HG02763 (cell line): ENCODE measurements at regions not wholly inside any gene's neighbourhood (a gene's known extent, or its start where the extent isn't known, plus 50 kb on each side); places are given as distances from the start of the nearest gene placed in this dataset.

Source experiments
- ATAC-seq: cut with Tn5 transposase; IDR thresholded peaks from one replicate; pipeline ENCODE4 v1.9.1; 2021; ENCODE audit warnings: mild to moderate bottlenecking, moderate library complexity; ENCODE audit not compliant: unreplicated experiment

DNA sequence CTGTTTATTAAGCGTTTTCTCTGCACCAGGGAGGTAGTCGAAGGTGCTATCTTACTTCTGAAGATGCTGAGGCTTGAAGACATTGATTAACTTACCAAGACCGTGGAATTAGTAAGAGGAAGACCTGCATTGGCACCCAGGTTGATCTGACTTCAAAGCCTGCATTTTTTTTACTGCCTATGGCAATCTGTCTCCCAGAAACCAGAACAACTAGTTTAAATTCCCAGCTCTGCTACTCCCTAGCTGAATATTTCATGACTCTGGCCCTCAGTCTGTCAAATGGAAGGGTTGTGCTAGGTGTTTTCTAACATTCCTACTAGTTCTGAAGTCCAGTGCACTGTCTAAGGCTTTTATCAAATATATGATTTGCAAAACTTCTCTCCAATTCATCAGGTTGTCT lies 52.0 kb upstream of the GRAMD1B start:
- no peak for ATAC-seq

DNA sequence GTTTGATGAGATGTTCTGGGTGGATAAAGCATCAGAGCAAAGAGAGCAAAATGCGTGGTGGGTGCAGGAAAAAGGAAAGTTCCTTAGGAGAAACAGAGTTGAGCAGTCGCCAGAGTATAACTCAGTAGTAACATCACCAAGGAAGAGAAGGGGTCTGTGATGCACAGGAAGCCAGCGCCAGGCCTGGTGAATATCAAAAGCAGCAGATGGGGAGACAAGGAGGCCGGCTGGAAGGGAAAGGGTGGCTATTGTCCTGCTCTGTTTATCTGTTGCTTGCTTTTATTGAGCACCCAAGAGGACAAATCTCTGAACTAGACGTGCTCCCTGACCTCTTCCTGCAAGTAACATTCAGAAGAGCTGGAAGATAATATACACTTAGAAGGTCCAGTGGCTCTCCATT lies 52.7 kb upstream of the GRAMD1B start:
- no peak for ATAC-seq

DNA sequence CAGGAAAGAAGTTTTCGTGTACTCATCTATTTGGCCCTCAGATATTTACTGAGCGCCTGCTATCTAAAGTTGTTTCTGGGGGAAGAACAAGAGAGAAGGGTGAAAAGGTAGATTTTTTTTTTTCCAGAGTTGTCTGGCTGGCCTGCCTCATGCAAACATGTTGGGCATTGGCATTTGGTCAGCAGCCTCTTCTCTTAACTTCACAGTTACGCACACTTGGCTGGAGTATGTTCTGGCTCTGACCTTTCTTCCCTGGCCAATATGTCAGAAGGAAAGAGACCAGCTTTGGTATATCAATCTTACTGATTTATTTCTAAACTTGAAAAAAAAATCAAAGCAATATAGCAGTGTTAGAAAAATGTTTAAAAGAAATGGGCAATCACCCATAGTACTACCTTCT lies 54.2 kb upstream of the GRAMD1B start:
- no peak for ATAC-seq

DNA sequence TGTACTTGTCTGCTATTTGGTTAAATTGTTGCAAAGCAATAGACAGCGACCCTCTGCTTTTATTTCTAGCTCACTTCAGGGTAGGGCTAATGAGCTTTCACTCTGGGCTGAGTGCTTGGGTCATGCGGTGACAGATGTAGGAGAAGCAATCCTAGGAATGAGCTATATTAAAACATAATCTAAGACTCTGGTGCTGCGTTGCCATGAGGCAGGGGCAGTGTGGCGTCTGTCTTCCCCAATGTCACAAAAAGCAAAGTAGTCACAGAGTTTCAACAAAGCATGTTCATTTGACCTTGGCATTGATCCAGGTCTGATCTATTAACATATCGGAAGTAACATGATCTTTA lies 55.5 kb upstream of the GRAMD1B start:
- ATAC-seq, result no peak

DNA sequence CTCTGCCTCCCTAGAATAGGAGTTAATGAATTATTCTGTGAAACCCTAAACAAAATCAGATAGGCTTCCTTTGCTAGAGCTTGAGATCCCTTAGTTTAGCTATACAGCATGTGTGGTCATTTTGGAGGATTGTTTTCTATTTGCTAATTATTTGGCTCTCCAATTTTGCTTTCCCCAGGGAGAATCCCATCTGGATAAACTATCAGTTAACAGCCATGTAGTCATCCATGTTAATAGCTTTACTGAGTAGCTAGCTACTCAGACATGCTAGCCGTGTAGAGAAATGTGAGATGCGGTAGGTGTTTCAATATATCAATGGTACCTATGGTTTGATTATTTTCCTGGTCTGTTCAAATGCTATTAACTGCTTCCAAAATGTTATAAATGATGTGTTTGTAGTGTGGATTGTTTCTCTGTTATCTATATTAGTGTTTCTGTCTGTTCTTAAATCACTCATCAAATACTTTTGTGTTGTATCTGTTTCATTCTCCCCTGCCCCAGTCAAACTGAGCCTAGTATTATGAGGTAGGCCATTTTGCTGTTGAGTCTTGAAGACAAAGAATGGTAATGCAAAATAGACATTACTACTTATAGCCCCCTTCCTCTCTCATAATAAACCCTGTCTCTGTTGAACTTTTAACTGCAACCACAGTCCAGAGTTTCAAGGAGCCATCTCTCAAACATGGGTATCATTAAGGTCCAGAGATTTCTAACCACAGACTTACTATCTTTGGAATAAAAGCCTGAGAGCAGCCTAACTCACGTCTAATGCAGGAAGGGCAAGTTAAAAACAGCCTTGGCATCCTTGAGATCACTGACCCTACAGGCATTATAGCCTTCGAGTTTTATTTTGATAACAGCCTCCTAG lies 56.1 kb upstream of the GRAMD1B start:
- no peak for ATAC-seq

DNA sequence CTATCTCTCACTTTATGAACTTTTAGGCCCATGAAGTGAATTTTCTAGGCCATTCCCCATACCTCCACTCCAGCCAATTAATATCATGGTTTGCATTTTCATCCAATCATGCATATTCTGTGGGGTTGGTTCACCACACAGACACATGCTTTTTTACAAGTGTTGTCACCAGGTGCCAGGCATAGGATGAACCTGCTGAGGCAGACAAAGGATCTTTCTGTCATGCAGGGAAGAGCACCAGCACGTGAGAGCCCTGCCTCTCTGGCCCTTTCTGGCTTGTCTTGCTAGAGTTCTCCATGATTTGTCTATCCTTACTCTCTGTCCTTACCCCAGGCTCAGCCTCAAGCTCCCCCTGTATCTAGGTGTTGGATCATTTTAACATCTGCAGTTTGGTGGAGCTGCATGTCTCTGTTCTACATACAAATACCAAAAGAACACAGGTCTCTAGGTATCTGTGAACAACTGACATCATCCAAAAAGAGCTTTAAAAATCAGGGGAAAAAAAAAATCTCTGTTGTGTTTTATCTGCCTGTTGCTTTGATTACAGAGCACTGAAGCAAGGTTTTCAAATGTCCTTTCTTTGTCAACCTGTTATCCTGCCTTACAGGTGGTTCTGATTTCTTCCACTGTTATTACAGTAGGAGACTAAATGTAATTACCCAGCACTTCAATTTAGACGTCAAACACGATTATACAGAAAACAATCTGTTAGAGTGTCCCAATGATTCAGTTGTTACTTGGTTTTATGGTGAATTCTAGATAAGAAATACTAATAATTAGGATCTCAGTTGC lies 58.4 kb upstream of the GRAMD1B start:
- no peak for ATAC-seq

DNA sequence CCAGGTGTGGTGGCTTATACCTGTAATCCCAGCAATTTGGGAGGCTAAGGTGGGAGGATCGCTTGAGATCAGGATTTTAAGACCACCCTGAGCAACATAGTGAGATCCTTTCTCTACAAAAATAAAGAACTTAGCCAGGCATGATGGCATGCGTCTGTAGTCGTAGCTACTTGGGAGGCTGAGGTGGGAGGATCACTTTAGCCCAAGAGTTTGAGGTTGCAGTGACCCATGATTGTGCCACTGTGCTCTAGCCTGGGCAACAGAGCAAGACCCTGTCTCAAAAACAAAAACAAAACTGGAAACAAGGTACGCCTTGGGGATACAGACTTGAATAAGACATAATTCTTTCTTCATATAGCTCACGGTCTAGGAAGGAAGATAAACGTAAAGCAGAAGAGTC lies 63.1 kb upstream of the GRAMD1B start:
- ATAC-seq, result no peak

DNA sequence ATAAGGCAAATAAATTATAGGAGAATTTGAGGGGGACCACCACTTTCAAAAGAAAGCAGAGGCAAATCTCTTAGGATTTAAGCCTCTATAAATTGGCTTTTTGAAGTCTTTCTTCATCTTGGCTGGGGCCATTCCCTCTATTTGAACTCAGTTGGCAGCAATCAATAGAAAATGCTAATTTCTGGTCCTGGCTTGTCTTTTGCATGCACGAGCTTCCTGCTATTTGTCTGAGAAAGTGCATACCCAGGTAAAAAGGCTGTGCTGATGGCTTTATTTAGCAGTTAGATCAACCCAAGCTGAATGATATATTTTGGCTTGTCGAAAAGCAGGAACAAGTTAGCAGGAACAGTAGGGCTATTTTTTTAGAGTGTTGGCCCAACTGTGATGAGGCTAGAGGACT lies 64.1 kb upstream of the GRAMD1B start:
- ATAC-seq, result no peak

DNA sequence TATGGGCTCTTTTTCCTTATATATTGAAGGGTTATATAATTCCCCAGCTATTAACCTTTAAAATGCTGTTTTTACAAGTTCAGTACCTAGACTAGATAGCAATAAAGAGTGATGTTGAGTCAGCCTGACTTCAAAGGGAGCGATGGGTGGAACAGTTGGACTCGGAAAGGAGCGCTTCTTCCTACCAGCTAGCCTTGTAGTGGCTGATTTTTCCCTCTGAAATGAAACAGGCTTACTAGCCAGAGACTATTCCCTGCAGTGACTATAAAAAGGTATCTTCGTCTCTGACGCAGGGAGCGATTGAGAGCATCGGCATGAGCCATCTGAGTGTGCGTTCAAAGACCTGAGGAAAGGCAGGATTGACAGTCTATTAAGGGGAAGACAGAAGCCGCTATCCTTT lies 66.0 kb upstream of the GRAMD1B start:
- ATAC-seq, result no peak

DNA sequence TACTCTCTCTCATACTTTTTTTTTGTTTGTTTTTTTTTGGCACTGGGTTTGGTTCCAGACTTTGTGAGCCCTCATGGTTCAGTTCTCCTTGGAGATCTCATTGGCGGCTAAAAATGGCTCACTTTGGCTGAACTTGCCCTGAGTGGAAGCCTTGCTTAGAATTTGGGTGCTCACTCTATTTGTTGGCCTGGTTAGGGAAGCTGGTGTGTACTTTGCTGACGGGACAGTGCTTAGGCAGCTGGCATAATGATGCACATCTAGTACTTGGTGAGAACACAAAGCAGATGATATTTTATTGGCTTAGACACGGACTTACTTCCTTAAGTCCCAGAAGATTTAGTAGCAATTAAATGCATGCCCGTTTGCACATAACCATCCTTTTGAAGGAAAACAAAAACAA lies 66.5 kb upstream of the GRAMD1B start:
- ATAC-seq, result no peak

DNA sequence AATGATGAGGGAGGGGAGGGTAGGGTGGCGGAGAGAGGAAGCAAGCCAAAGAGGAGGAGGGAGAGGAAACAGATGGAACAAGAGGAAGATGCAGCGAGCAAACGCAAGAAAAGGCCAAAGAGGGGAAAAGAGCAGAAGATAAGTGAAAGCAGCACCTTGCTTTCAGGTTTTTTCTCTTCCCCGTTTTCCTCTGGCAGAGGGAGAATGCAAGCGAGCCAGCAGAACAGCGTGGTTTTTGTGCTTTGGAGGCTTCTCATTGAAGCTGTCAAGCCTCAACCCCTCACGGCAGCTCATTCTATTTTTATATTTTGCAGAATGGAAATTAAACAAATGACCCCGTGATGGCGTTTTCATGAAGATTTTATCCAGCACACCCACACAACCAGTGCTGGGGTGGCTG lies 67.1 kb upstream of the GRAMD1B start:
- no peak for ATAC-seq

DNA sequence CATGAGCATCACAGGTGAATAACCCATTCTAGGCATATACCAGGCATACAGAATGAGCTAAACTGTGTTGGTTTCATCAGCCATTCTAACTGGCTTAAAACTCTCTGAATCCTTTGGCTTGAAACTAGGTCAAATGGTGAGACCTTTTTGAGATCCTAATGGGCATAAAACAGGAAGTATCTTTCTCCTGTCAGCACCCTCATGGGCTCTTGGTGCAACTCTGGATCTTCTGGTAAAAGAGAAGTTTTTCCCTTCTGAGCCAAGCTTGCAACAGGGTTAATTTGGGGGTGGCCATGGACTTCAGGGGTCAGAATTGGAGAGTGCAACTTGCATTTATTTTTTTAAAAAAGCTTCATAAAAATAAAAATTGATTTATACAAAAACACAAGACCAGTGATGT lies 67.9 kb upstream of the GRAMD1B start:
- ATAC-seq, result no peak

DNA sequence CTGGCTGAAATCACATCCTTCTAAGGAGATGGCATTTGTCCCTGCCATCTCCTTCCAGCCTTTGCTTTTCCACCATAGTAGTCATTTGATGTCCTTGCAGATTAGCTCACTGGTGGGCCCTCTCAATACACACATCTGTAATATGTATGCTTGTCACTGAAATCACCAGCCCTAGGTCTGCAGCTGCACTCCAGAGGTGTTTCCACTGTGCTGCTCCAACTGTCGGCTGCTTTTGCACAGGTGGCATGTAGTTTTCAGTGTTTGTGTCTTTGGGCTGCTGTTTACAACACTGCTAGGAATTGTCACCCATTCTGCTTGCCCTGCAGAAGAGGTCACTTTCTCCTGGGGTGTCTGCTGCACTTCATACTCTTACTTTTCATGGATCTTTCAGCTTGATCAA lies 69.0 kb upstream of the GRAMD1B start:
- ATAC-seq, result no peak

DNA sequence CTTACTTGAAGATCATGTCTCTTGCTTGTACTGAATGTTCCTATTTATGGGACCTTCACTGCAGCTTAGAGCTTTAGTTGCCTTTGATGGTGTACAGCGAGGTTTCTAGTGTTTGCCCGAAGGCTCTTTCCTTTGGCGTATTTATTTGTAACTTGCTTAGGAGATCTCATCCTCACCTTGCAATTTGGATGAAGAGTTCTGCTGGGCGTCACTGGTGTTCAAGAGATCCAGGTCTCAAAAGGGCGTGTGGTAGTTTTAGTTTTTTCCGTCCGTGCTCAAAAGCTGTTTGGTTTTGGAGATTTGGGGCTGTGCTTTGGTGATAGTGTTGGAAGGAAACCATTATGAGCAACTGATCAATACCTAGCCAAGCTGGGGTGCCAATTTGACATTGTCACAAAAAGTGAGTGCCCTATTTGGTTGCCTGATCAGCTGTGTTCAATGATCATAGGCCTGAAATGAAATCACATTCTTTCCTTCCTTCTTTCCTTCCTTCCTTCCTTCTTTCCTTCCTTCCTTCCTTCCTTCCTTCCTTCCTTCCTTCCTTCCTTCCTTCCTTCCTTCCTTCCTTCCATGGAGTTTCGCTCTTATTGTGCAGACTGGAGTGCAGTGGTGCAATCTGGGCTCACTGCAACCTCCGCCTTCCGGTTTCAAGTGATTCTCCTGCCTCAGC lies 69.7 kb upstream of the GRAMD1B start:
- ATAC-seq, result no peak

DNA sequence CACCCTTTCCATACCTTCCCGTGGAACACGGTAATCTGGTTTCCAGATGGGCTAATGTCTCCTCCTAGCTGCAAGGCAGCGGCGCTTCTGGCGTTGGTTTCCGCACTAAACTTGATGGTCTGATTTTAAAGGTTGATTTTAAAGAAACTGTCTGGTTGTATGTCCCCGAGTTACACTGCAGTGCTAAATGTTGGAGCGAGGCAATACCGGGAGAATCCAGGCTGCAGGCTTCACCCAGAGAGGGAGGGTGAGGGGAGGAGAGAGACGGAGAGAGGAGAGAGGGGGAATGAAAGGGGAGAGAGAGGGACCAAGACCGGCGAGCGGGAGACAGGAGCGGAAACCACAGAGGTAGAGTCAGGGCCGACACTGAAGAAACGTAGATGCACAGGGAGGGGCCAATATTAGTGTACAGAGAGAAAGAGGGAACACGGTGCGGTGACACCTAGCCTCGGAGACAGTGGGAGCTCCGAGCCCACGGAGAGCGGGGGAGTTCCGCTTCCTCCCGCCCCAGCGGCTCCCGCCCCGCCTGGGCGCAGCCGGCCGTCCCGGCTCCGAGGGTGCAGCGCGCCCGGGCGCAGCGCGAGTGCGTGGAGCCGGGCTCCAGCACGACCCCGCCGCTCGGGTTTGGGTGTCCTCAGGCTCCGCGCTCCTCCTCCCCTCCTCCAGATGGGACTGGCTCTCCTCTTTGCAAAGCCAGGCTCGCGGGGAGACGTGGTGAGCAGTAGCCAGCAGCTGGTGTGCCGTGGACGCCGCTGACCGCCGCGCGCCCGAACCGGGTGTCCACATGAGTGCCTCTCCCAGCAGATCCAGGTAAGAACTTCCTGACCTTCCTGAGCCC lies 71.9 kb upstream of the GRAMD1B start:
- ATAC-seq, result no peak

DNA sequence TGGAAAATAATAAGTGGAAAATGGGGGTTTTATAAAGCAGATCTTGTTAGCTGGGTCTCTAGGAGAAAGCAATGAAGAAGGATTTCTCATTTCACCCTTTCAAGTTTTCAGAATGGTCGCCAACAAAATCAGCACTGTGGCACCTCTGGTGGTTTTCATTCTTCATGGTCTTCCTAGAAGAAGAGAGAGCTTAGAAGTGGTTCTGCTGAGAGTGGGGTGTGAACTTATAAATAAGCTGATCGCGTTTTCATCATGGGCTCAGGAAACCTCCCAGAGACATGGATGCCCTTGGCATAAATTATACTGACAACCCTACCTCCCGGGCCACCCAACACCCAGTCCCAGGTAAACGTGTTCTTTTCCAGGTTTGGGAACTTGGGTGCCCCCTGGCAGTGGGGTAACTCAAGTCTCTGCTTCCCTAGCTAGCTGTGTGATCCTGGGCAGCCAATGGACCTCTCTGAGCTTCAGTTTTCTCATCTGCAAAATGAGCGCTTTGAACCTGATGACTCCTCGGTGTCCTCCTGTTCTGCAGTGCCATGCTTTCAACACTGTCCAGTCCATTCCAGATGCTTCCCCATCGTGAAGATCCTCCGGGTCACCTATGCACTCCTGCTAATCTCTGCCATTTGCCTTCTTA lies 72.6 kb upstream of the GRAMD1B start:
- no peak for ATAC-seq

DNA sequence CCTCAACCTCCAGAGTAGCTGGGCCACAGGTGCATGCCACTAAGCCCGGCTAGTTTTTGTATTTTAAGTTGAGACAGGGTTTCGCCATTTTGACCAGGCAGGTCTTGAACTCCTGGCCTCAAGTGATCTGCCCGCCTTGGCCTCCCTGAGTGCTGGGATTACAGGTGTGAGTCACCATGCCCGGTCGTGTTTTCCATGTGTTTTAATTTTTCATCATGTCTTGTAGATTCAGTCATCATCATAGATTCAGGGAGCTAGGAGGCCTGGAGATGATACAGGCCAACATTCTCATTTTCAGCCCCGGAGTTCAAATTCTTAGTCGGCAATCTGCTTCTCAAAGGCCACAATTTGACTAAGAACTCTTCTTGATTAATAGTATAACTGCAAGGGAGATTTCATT lies 73.5 kb upstream of the GRAMD1B start:
- no peak for ATAC-seq

DNA sequence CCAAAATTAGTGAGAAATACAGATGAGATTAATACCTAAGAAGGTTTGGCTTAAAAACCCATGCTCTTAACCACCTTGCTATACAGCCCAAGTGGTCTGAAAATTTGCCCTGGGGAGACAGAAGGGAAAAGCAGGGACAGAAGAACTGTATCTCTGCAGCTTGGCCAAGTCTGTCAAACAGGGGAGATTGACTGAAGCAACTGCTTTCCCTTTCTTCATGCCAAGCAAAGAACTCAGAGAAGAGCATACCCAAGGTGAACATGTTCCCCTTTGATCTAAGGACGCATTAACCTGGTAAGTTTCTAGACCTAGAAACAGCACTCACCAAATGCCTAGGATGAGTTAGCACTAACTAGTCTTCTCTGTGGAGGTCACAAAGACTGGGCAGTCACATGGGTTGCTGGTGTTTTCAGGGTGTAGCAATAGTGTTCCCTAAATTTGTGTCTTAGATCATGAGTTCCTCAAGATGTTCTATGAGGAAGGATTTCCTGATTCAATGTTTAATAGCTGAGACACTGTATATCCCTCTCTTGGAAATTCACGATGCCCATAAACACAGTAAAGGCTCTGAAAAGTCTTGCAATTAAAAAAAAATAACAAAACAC lies 75.6 kb upstream of the GRAMD1B start:
- no peak for ATAC-seq

DNA sequence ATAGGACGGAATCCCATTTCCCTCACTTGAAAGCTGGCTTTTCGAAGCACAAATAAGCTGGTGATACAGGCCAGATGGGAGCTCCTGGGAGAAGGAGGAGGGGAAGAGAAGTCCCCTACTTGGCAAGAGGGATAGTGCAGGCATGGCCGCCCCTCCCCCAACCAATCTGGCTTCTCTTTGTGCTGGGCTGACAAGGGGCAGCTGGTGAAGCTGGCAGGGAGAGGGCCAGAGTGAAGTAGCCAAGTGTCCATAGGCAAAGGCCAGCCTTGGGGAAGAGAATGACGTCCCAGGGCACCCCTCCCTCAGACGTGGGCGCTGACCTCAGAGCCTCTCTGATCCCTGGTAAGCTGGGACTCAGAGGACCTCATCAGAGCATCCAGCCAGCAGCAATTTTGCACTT lies 78.7 kb upstream of the GRAMD1B start:
- ATAC-seq, result no peak

DNA sequence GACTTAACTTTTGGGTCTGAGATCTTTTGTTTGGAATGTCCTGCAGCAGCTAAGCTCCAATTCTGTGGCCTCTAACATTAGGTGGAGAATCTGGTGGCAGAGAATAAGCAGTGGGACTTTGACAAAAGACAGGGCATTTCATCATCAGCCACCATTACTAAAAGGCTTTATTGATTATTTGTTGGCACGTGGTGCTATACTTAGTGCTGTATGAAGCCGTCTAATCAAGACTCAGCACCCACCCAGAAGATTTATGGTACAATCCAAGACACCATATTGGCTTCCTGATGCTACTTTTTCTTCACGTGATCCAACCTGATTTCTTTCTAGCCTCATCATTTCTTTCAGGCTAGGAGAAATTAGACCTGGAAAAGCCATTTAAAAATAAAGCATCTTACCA lies 80.7 kb upstream of the GRAMD1B start:
- ATAC-seq, result no peak
